ENCODE measurements at regions not wholly inside any gene's neighbourhood (a gene's known extent, or its start where the extent isn't known, plus 50 kb on each side); places are given as distances from the start of the nearest gene placed in this dataset.

GRCh38 chr1:60279798-60280197 lies 206.2 kb upstream of the C1orf87 start:
- no peak for DNase-seq
- Mint-ChIP-seq H3K27me3 (ENCODE audit: unreplicated experiment) (no peaks in the 10 kb centered on the region), H3K4me1 (ENCODE audit: low read depth, unreplicated experiment) (peaks cover 13% of the 10 kb centered on the region), H3K36me3 (ENCODE audit: unreplicated experiment) (no peaks in the 10 kb centered on the region), H3K27ac (ENCODE audit: unreplicated experiment) (no peak overlapping the region), H3K9me3 (ENCODE audit: unreplicated experiment) (no peaks in the 10 kb centered on the region), H3K4me3 (ENCODE audit: unreplicated experiment) (no peak overlapping the region)
- no peak for TF ChIP-seq CTCF (IDR thresholded peaks at IDR 0.05; ENCODE audit: partially characterized antibody, unreplicated experiment)

- Mint-ChIP-seq H3K9me3 (ENCODE audit: unreplicated experiment) (no peaks in the 10 kb centered on the region), H3K4me3 (ENCODE audit: unreplicated experiment) (no peak overlapping the region), H3K27ac (ENCODE audit: unreplicated experiment) (no peak overlapping the region), H3K4me1 (ENCODE audit: low read depth, unreplicated experiment) (peaks cover 13% of the 10 kb centered on the region), H3K36me3 (ENCODE audit: unreplicated experiment) (no peaks in the 10 kb centered on the region), H3K27me3 (ENCODE audit: unreplicated experiment) (no peaks in the 10 kb centered on the region)
- TF ChIP-seq CTCF (IDR thresholded peaks at IDR 0.05; ENCODE audit: partially characterized antibody, unreplicated experiment): no peak
- no peak for DNase-seq
Measured at GRCh38 chr1:60277269-60277668, 203.7 kb upstream of the C1orf87 start.

- H3K4me1 Mint-ChIP-seq (ENCODE audit: low read depth, unreplicated experiment): no peaks in the 10 kb centered on the region
- TF ChIP-seq CTCF (IDR thresholded peaks at IDR 0.05; ENCODE audit: partially characterized antibody, unreplicated experiment): no peak
- H3K27me3 Mint-ChIP-seq (ENCODE audit: unreplicated experiment): no peaks in the 10 kb centered on the region
- no peak overlapping the region for H3K27ac Mint-ChIP-seq (ENCODE audit: unreplicated experiment)
- no peak overlapping the region for H3K4me3 Mint-ChIP-seq (ENCODE audit: unreplicated experiment)
- DNase-seq: no peak
- no peaks in the 10 kb centered on the region for H3K9me3 Mint-ChIP-seq (ENCODE audit: unreplicated experiment)
- H3K36me3 Mint-ChIP-seq (ENCODE audit: unreplicated experiment): no peaks in the 10 kb centered on the region
Measured at GRCh38 chr1:60274422-60275290, 201.1 kb upstream of the C1orf87 start.

GRCh38 chr1:60273185-60273584 lies 199.6 kb upstream of the C1orf87 start:
- H3K4me1 Mint-ChIP-seq (ENCODE audit: low read depth, unreplicated experiment): no peaks in the 10 kb centered on the region
- no peak overlapping the region for H3K27ac Mint-ChIP-seq (ENCODE audit: unreplicated experiment)
- peaks cover 2% of the 10 kb centered on the region for H3K9me3 Mint-ChIP-seq (ENCODE audit: unreplicated experiment)
- no peak overlapping the region for H3K4me3 Mint-ChIP-seq (ENCODE audit: unreplicated experiment)
- TF ChIP-seq CTCF (IDR thresholded peaks at IDR 0.05; ENCODE audit: partially characterized antibody, unreplicated experiment): no peak
- peaks cover 3% of the 10 kb centered on the region for H3K36me3 Mint-ChIP-seq (ENCODE audit: unreplicated experiment)
- no peak for DNase-seq
- H3K27me3 Mint-ChIP-seq (ENCODE audit: unreplicated experiment): no peaks in the 10 kb centered on the region

- TF ChIP-seq CTCF (IDR thresholded peaks at IDR 0.05; ENCODE audit: partially characterized antibody, unreplicated experiment): no peak
- H3K9me3 Mint-ChIP-seq (ENCODE audit: unreplicated experiment): peaks cover 3% of the 10 kb centered on the region
- no peak for DNase-seq
- no peak overlapping the region for H3K27ac Mint-ChIP-seq (ENCODE audit: unreplicated experiment)
- H3K4me1 Mint-ChIP-seq (ENCODE audit: low read depth, unreplicated experiment): no peaks in the 10 kb centered on the region
- no peaks in the 10 kb centered on the region for H3K27me3 Mint-ChIP-seq (ENCODE audit: unreplicated experiment)
- H3K36me3 Mint-ChIP-seq (ENCODE audit: unreplicated experiment): peaks cover 4% of the 10 kb centered on the region
- no peak overlapping the region for H3K4me3 Mint-ChIP-seq (ENCODE audit: unreplicated experiment)
Measured at GRCh38 chr1:60271041-60271440, 197.5 kb upstream of the C1orf87 start.

Data from glutamatergic neuron (in vitro differentiated cells).